ENCODE measurements at regions not wholly inside any gene's neighbourhood (a gene's known extent, or its start where the extent isn't known, plus 50 kb on each side); places are given as distances from the start of the nearest gene placed in this dataset.

DNA sequence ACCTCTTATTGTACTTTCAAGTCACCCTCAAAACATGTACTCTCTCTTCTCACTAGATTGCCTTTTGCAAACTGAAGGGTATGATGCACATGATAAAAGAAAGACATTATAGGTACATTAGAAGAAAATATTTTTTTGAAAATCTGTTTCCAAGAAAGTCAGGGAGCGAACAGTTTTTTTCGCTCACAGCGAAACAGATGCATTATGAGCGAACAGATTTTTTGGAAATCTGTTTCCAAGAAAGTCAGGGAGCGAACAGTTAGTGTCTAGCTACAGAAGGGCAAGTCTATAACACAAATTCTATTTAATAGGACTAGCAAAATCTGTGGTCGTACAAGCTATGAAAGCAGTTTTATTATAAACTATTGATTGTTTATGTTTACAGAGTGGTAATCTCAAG is 296.2 kb upstream of the ANO3 start:
- H3K36me3 ChIP-seq (ENCODE audit: control insufficient read depth in 2 of 2, extremely low read depth in 1 of 2, insufficient read depth in 2 of 2, low read length in 2 of 2), result no peaks in the 10 kb centered on the region
- H2AFZ ChIP-seq (ENCODE audit: control insufficient read depth, low read length), result no peak overlapping the region
- no peak overlapping the region for H3K27ac ChIP-seq (ENCODE audit: control insufficient read depth, insufficient read depth, low read length)
- H3K4me2 ChIP-seq (ENCODE audit: control insufficient read depth, extremely low read depth, insufficient read depth, low read depth, low read length), result no peak overlapping the region
- H3K9me1 ChIP-seq (ENCODE audit: control insufficient read depth, extremely low read depth, insufficient read depth, low read length), result no peaks in the 10 kb centered on the region
- H3K79me2 ChIP-seq (ENCODE audit: control insufficient read depth, insufficient read depth, low read length), result no peaks in the 10 kb centered on the region
- no peaks in the 10 kb centered on the region for H3K9me3 ChIP-seq (ENCODE audit: control insufficient read depth, low read depth, low read length)
- no peaks in the 10 kb centered on the region for H3K27me3 ChIP-seq (ENCODE audit: control insufficient read depth, extremely low read depth, insufficient read depth, low read length)
- no peak overlapping the region for H3K9ac ChIP-seq (ENCODE audit: control insufficient read depth, extremely low read depth, insufficient read depth, low read length)
- TF ChIP-seq, protein P1, sequence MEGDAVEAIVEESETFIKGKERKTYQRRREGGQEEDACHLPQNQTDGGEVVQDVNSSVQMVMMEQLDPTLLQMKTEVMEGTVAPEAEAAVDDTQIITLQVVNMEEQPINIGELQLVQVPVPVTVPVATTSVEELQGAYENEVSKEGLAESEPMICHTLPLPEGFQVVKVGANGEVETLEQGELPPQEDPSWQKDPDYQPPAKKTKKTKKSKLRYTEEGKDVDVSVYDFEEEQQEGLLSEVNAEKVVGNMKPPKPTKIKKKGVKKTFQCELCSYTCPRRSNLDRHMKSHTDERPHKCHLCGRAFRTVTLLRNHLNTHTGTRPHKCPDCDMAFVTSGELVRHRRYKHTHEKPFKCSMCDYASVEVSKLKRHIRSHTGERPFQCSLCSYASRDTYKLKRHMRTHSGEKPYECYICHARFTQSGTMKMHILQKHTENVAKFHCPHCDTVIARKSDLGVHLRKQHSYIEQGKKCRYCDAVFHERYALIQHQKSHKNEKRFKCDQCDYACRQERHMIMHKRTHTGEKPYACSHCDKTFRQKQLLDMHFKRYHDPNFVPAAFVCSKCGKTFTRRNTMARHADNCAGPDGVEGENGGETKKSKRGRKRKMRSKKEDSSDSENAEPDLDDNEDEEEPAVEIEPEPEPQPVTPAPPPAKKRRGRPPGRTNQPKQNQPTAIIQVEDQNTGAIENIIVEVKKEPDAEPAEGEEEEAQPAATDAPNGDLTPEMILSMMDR (optimal IDR thresholded peaks at IDR 0.05 in 1 of 3, IDR thresholded peaks at IDR 0.05 in 1 of 3, conservative IDR thresholded peaks at IDR 0.05 in 1 of 3; ENCODE audit: extremely low read depth in 1 of 3, insufficient read depth in 2 of 3, low read length in 3 of 3), result no peak
- no peak for TF ChIP-seq EZH2 (IDR thresholded peaks at IDR 0.05; ENCODE audit: low read length)
- DNase-seq (ENCODE audit: low read depth, low spot score) (no peak), FAIRE-seq (no peak)
- H3K4me1 ChIP-seq (ENCODE audit: control insufficient read depth, extremely low read depth, insufficient read depth, low read length), result no peaks in the 10 kb centered on the region
- dilution Hi-C loops (cut with MboI; ENCODE audit: extremely low pct_ligation_motif_present, low sequenced_read_pairs), result no loop called here
- H4K20me1 ChIP-seq (ENCODE audit: control insufficient read depth, extremely low read depth, insufficient read depth, low read length), result no peaks in the 10 kb centered on the region
- H3K4me3 ChIP-seq (ENCODE audit: control insufficient read depth in 2 of 3, extremely low read depth in 1 of 3, insufficient read depth in 2 of 3, low read depth in 1 of 3, low read length in 3 of 3), result no peak overlapping the region

DNA sequence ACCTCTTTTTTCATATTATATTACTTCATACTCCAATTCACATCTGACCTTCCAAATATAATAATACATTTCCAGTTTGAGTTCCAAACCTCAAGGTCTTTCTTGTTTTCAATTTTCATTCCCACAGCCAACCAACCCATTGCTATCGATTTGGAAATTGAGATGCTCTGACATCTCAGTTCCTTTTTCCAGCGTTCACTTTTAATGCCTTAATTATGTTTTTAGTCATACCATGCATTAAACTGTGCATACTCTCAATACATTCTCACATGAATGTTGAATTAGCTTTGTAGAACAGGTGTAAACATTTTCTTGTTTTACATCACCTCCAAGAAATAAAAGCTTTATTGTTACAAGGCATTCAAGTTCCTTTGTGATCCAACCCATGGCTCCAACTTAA is 294.2 kb upstream of the ANO3 start:
- H3K27ac ChIP-seq (ENCODE audit: control insufficient read depth, insufficient read depth, low read length), result no peak overlapping the region

More for the DNA sequence above, 294.2 kb upstream of the ANO3 start:
- dilution Hi-C loops (cut with MboI; ENCODE audit: extremely low pct_ligation_motif_present, low sequenced_read_pairs), result no loop called here
- Histone ChIP-seq H3K4me3 (ENCODE audit: control insufficient read depth in 2 of 3, extremely low read depth in 1 of 3, insufficient read depth in 2 of 3, low read depth in 1 of 3, low read length in 3 of 3) (no peak overlapping the region), H3K9me3 (ENCODE audit: control insufficient read depth, low read depth, low read length) (no peaks in the 10 kb centered on the region), H3K79me2 (ENCODE audit: control insufficient read depth, insufficient read depth, low read length) (no peaks in the 10 kb centered on the region), H3K9ac (ENCODE audit: control insufficient read depth, extremely low read depth, insufficient read depth, low read length) (no peak overlapping the region), H3K9me1 (ENCODE audit: control insufficient read depth, extremely low read depth, insufficient read depth, low read length) (no peaks in the 10 kb centered on the region), H3K4me1 (ENCODE audit: control insufficient read depth, extremely low read depth, insufficient read depth, low read length) (no peaks in the 10 kb centered on the region), H3K36me3 (ENCODE audit: control insufficient read depth in 2 of 2, extremely low read depth in 1 of 2, insufficient read depth in 2 of 2, low read length in 2 of 2) (no peaks in the 10 kb centered on the region), H2AFZ (ENCODE audit: control insufficient read depth, low read length) (no peak overlapping the region), H3K4me2 (ENCODE audit: control insufficient read depth, extremely low read depth, insufficient read depth, low read depth, low read length) (no peak overlapping the region), H4K20me1 (ENCODE audit: control insufficient read depth, extremely low read depth, insufficient read depth, low read length) (no peaks in the 10 kb centered on the region), H3K27me3 (ENCODE audit: control insufficient read depth, extremely low read depth, insufficient read depth, low read length) (no peaks in the 10 kb centered on the region)
- FAIRE-seq, result no peak
- DNase-seq (ENCODE audit: low read depth, low spot score), result no peak
- TF ChIP-seq, protein P1 (optimal IDR thresholded peaks at IDR 0.05 in 1 of 3, IDR thresholded peaks at IDR 0.05 in 1 of 3, conservative IDR thresholded peaks at IDR 0.05 in 1 of 3; ENCODE audit: extremely low read depth in 1 of 3, insufficient read depth in 2 of 3, low read length in 3 of 3), result no peak
- TF ChIP-seq EZH2 (IDR thresholded peaks at IDR 0.05; ENCODE audit: low read length), result no peak

Measured in keratinocyte (primary cell).